Glutamatergic neuron (in vitro differentiated cells): ENCODE measurements at regions not wholly inside any gene's neighbourhood (a gene's known extent, or its start where the extent isn't known, plus 50 kb on each side); places are given as distances from the start of the nearest gene placed in this dataset.

Experiments used
- DNase-seq: peaks from one replicate; pipeline ENCODE4 v3.0.0; 2022
- H3K27ac Mint-ChIP-seq: one replicate; pipeline ENCODE4 v1.8.0; 2020; ENCODE audit warnings: mild to moderate bottlenecking, mixed read lengths, inconsistent platforms; ENCODE audit not compliant: unreplicated experiment
- H3K27me3 Mint-ChIP-seq: one replicate; pipeline ENCODE4 v1.8.0; 2020; ENCODE audit warnings: mild to moderate bottlenecking, moderate library complexity, mixed read lengths, inconsistent platforms; ENCODE audit not compliant: unreplicated experiment
- H3K36me3 Mint-ChIP-seq: one replicate; pipeline ENCODE4 v1.8.0; 2020; ENCODE audit warnings: mild to moderate bottlenecking, mixed read lengths, inconsistent platforms; ENCODE audit not compliant: unreplicated experiment
- H3K4me1 Mint-ChIP-seq: one replicate; pipeline ENCODE4 v1.8.0; 2020; ENCODE audit warnings: mild to moderate bottlenecking, low read depth, mixed read lengths, inconsistent platforms; ENCODE audit not compliant: unreplicated experiment
- H3K4me3 Mint-ChIP-seq: one replicate; pipeline ENCODE4 v1.8.0; 2020; ENCODE audit warnings: mild to moderate bottlenecking, mixed read lengths, inconsistent platforms; ENCODE audit not compliant: unreplicated experiment
- H3K9me3 Mint-ChIP-seq: one replicate; pipeline ENCODE4 v1.8.0; 2020; ENCODE audit warnings: mild to moderate bottlenecking, moderate library complexity, mixed read lengths, inconsistent platforms; ENCODE audit not compliant: unreplicated experiment
- TF ChIP-seq, protein P1 (sequence below): fragments of 200-600 bp; sonication (generic); IDR thresholded peaks from one replicate; pipeline ENCODE4 v1.5.0; 2021; ENCODE audit not compliant: partially characterized antibody, unreplicated experiment

DNA sequence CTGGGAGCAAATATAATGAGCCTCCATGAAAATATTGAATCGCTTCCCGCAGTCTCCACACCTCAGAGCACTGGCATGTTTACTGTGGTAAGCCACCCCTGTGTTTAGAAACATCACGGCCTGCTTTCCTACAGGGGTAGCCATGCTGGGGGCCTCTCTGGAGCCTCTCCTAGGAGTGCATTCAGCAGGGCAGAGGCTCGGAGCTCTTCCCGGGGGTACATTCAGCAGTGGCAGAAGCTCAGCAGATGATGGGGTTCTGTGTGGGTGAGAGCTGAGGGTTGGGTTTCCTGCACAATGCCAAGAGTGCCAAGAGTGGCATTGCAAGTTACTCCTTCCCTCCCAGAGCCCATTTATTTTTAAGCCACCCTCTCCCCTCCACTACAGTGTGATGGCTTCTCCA lies 386.6 kb downstream of the SEC14L1 start:
- DNase-seq, result no peak
- Mint-ChIP-seq H3K9me3 (peaks cover 5% of the 10 kb centered on the region), H3K4me3 (no peak overlapping the region), H3K4me1 (peaks cover 3% of the 10 kb centered on the region), H3K36me3 (peaks cover 4% of the 10 kb centered on the region), H3K27ac (no peak overlapping the region), H3K27me3 (peaks cover 4% of the 10 kb centered on the region)
- TF ChIP-seq, protein P1, sequence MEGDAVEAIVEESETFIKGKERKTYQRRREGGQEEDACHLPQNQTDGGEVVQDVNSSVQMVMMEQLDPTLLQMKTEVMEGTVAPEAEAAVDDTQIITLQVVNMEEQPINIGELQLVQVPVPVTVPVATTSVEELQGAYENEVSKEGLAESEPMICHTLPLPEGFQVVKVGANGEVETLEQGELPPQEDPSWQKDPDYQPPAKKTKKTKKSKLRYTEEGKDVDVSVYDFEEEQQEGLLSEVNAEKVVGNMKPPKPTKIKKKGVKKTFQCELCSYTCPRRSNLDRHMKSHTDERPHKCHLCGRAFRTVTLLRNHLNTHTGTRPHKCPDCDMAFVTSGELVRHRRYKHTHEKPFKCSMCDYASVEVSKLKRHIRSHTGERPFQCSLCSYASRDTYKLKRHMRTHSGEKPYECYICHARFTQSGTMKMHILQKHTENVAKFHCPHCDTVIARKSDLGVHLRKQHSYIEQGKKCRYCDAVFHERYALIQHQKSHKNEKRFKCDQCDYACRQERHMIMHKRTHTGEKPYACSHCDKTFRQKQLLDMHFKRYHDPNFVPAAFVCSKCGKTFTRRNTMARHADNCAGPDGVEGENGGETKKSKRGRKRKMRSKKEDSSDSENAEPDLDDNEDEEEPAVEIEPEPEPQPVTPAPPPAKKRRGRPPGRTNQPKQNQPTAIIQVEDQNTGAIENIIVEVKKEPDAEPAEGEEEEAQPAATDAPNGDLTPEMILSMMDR, result no peak

DNA sequence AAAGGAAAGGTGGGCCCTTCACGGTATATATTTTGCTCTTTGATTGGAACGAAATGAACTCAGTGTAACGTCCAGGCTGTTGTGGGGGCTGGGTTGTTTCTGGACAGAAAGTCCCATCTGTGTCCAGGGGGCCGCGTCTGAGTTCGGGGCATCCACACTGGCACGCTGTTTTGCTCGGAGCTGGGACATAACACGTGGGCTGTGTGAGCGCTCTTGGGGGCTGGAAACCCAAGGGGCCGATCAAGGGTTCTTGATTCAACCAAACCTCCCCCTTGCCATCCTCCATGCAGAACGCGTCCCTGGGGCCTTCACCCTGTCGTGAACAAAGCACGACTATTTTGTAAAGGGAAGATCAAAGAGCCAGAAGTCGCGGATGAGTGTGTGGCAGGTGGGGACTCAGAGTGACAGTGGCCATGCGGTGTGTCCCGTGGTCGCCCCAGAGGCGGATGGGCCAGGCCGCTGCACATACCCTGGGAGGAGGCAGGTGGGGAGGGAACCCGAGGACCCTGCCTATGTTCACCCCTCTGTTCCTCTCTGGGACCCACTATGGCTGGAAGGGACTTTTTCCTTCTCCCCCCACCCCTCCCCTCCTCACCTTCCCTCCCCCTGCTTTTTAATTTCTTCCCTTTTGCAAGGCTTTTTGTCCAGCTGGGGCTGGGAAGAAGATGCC lies 387.2 kb downstream of the SEC14L1 start:
- TF ChIP-seq, protein P1, result no peak
- Mint-ChIP-seq H3K4me3 (peak overlapping the region; percentile 78), H3K36me3 (peaks cover 4% of the 10 kb centered on the region), H3K27me3 (peaks cover 4% of the 10 kb centered on the region), H3K27ac (no peak overlapping the region), H3K9me3 (peaks cover 5% of the 10 kb centered on the region), H3K4me1 (peaks cover 3% of the 10 kb centered on the region)
- DNase-seq, result peak; percentile 31

DNA sequence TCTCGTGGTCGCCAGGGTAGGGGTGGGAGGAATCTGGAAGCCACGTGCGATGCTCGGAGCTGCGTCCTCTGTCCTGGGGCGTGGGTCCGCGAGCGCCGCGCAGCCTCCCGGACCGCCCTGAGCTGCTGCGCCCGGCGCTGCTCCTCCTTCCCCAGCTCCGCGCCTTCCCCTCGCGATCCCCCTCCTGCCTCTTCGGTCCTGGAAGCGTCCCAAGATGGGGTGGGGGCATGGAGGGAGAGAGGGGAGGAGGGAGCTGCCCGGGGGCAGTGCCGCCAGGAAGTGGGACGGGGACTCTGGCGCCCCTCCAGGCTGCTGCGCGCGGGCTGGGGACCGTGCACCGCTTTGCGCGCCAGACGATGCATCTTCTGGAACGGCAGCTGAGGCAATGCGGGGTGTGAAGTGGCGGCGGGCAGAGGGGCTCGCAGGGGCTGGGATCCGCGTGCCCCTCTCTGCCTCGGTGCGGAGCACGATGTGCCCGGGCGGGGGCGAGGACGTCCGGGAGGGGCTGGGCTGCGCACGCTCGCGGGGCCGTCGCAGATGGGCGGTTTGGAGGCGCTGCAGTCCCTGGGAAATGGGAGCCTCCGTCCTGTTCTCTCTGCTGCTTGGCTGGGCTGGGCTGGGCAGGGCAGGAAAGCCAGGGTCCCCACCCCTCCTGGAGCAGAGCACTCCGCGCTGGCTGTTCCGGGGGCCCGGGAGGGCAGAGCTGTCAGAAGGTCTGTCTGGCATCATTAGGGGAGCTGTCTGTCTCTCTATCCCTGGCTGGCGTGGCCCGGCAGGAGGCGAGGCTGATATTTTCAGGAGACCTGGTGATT lies 388.0 kb downstream of the SEC14L1 start:
- Mint-ChIP-seq H3K27ac (no peak overlapping the region), H3K36me3 (peaks cover 4% of the 10 kb centered on the region), H3K27me3 (peaks cover 4% of the 10 kb centered on the region), H3K9me3 (peaks cover 3% of the 10 kb centered on the region), H3K4me1 (peaks cover 3% of the 10 kb centered on the region), H3K4me3 (peak overlapping the region; percentile 52)
- peak; percentile 81 for DNase-seq
- TF ChIP-seq, protein P1, result no peak

DNA sequence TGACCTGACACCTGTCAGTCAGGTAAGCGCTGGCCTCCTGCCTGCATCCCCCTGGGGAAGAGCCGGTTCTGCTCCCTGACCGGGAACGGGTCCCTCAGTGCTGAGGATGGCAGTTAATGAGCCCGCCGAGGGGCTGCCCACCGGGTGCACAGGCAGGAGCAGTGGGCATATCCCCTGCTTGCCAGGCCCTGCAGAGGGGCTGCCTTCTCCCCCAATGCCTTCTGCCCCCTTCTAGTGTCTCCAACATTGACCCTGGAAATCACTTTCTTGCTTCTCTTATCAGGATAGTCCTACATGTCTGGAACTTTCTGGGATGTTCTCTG lies 388.5 kb downstream of the SEC14L1 start:
- no peak for DNase-seq
- H3K27me3 Mint-ChIP-seq, result peaks cover 4% of the 10 kb centered on the region
- H3K36me3 Mint-ChIP-seq, result peaks cover 6% of the 10 kb centered on the region
- TF ChIP-seq, protein P1, result no peak
- peak overlapping the region; percentile 72 for H3K4me3 Mint-ChIP-seq
- H3K4me1 Mint-ChIP-seq, result peaks cover 3% of the 10 kb centered on the region
- peaks cover 3% of the 10 kb centered on the region for H3K9me3 Mint-ChIP-seq
- no peak overlapping the region for H3K27ac Mint-ChIP-seq

DNA sequence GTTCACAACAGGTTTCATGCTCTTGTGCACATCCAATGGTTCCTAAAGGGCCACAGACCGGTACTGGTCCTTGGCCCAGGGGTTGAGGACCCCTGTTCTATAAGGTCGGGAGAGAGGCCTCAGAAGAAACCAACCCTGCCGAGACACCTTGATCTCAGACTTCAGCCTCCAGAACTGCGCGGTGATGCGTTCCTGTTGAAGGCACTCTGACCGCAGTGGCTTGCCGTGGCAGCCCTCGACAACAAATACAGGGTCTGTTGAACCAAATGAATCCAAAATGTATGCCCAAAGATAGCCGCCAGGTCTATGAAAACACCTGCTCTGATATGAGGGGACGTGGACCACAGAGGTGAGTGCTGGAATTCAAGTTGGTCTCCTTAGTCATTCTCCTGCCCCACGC lies 389.8 kb downstream of the SEC14L1 start:
- peaks cover 2% of the 10 kb centered on the region for H3K9me3 Mint-ChIP-seq
- no peak for DNase-seq
- TF ChIP-seq, protein P1, result no peak
- H3K4me3 Mint-ChIP-seq, result no peak overlapping the region
- no peak overlapping the region for H3K27ac Mint-ChIP-seq
- peaks cover 3% of the 10 kb centered on the region for H3K4me1 Mint-ChIP-seq
- H3K36me3 Mint-ChIP-seq, result peaks cover 9% of the 10 kb centered on the region
- H3K27me3 Mint-ChIP-seq, result peaks cover 4% of the 10 kb centered on the region
